ENCODE measurements at regions not wholly inside any gene's neighbourhood (a gene's known extent, or its start where the extent isn't known, plus 50 kb on each side); places are given as distances from the start of the nearest gene placed in this dataset.

- no peak for FAIRE-seq
- DNase-seq (ENCODE audit: insufficient read length, low spot score), result no peak
Observed at GRCh38 chr3:103033841-103034240, 599.0 kb downstream of the ZPLD1 start.

- FAIRE-seq (no peak), DNase-seq (ENCODE audit: insufficient read length, low spot score) (no peak)
Observed at GRCh38 chr3:103047640-103048039, 612.8 kb downstream of the ZPLD1 start.

GRCh38 chr3:103048068-103048722 is 613.4 kb downstream of the ZPLD1 start:
- DNase-seq (ENCODE audit: insufficient read length, low spot score) (no peak), FAIRE-seq (no peak)

GRCh38 chr3:103052236-103052830 is 617.5 kb downstream of the ZPLD1 start:
- no peak for DNase-seq (ENCODE audit: insufficient read length, low spot score)
- no peak for FAIRE-seq

GRCh38 chr3:103055021-103055520 is 620.3 kb downstream of the ZPLD1 start:
- FAIRE-seq (no peak), DNase-seq (ENCODE audit: insufficient read length, low spot score) (no peak)

- DNase-seq (ENCODE audit: insufficient read length, low spot score), result no peak
Observed at GRCh38 chr3:103056542-103056941, 621.7 kb downstream of the ZPLD1 start.

GRCh38 chr3:103057003-103057402 is 622.2 kb downstream of the ZPLD1 start:
- no peak for FAIRE-seq
- no peak for DNase-seq (ENCODE audit: insufficient read length, low spot score)

More at GRCh38 chr3:103056542-103056941, 621.7 kb downstream of the ZPLD1 start:
- FAIRE-seq, result no peak

GRCh38 chr3:103057487-103057886 is 622.7 kb downstream of the ZPLD1 start:
- no peak for FAIRE-seq

GRCh38 chr3:103059432-103059831 is 624.6 kb downstream of the ZPLD1 start:
- no peak for FAIRE-seq

More at GRCh38 chr3:103057487-103057886, 622.7 kb downstream of the ZPLD1 start:
- DNase-seq (ENCODE audit: insufficient read length, low spot score), result no peak

GRCh38 chr3:103060242-103060641 is 625.4 kb downstream of the ZPLD1 start:
- FAIRE-seq (no peak), DNase-seq (ENCODE audit: insufficient read length, low spot score) (no peak)

More at GRCh38 chr3:103059432-103059831, 624.6 kb downstream of the ZPLD1 start:
- no peak for DNase-seq (ENCODE audit: insufficient read length, low spot score)

GRCh38 chr3:103067963-103068362 is 633.1 kb downstream of the ZPLD1 start:
- FAIRE-seq (no peak), DNase-seq (ENCODE audit: insufficient read length, low spot score) (no peak)

- FAIRE-seq, result no peak
- DNase-seq (ENCODE audit: insufficient read length, low spot score), result no peak
Observed at GRCh38 chr3:103075282-103075681, 640.5 kb downstream of the ZPLD1 start.

- FAIRE-seq, result no peak
- no peak for DNase-seq (ENCODE audit: insufficient read length, low spot score)
Observed at GRCh38 chr3:103077910-103078309, 643.1 kb downstream of the ZPLD1 start.

GRCh38 chr3:103082501-103082900 is 647.7 kb downstream of the ZPLD1 start:
- FAIRE-seq, result no peak
- DNase-seq (ENCODE audit: insufficient read length, low spot score), result no peak

- FAIRE-seq (no peak), DNase-seq (ENCODE audit: insufficient read length, low spot score) (no peak)
Observed at GRCh38 chr3:103083848-103084631, 649.2 kb downstream of the ZPLD1 start.

GRCh38 chr3:103085465-103085864 is 650.6 kb downstream of the ZPLD1 start:
- no peak for DNase-seq (ENCODE audit: insufficient read length, low spot score)
- FAIRE-seq, result peak; percentile 65

GRCh38 chr3:103089758-103090157 is 654.9 kb downstream of the ZPLD1 start:
- DNase-seq (ENCODE audit: insufficient read length, low spot score) (no peak), FAIRE-seq (no peak)

- no peak for DNase-seq (ENCODE audit: insufficient read length, low spot score)
- FAIRE-seq, result no peak
Observed at GRCh38 chr3:103105206-103105605, 670.4 kb downstream of the ZPLD1 start.

GRCh38 chr3:103112273-103112672 is 677.5 kb downstream of the ZPLD1 start:
- FAIRE-seq (no peak), DNase-seq (ENCODE audit: insufficient read length, low spot score) (no peak)

- DNase-seq (ENCODE audit: insufficient read length, low spot score) (no peak), FAIRE-seq (peak; percentile 55)
Observed at GRCh38 chr3:103126115-103126514, 691.3 kb downstream of the ZPLD1 start.

GRCh38 chr3:103127098-103127630 is 692.3 kb downstream of the ZPLD1 start:
- DNase-seq (ENCODE audit: insufficient read length, low spot score), result no peak

More at GRCh38 chr3:103127098-103127630, 692.3 kb downstream of the ZPLD1 start:
- no peak for FAIRE-seq
